HG03342 (cell line): ENCODE measurements at regions not wholly inside any gene's neighbourhood (a gene's known extent, or its start where the extent isn't known, plus 50 kb on each side); places are given as distances from the start of the nearest gene placed in this dataset.

ENCODE experiments used
- ATAC-seq: cut with Tn5 transposase; IDR thresholded peaks from one replicate; pipeline ENCODE4 v1.9.1; 2021; ENCODE audit warnings: mild to moderate bottlenecking, moderate library complexity; ENCODE audit not compliant: unreplicated experiment

DNA sequence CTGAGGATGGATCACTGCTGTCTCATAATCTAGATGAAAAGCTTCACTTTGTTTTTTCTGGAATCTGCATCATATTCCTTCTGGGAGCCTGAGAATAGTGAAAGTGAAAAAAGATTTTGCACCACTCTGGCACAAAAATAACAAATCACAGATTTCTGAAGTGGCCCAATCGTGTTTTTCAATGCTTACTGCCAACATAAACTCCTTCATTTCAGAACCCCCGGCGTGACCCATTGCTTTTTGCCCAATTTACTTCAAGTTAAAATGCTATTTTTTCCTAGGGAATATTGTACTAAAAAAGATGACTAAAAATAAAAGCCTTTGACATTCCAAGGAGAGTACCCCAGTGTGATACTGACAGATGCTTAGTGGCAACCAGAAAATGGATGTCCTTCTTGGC is 53.7 kb upstream of the ANK3 start:
- ATAC-seq = no peak

DNA sequence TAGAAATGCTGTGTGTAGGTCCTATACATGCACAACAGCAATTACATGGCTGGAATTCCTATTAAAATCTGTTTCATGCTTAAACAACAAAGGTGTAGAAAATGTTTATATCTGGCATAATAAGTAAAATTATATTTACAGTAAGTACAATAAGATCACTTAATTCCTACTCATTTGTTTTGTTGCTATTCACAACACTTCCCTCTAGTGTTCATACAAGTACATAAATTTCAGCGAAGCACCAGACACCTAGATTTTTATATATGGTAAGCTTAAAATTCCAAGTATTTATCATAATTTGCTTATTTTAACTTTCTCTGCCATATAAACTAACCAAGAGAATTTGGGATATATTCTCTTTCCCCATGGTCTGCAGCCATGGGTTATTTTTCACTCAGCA is 51.8 kb upstream of the ANK3 start:
- no peak for ATAC-seq

DNA sequence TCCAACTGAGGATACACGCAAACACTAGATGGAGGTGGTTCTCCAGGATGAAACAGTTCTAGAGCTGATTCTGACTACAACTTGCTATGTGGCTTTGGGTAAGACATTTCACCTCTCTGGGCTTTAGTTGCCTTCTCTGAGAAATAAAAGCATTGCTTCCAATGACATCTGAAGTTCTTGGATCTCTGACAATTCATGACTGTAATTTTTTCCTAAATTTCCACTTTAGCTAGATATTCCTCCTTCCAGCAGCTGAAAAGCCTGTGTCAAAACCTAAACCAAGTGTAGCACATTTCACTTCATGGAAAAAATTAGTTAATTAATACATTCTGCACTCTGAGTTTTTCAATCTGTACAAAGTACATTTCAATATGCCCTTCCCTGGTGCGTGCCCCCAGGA is 50.0 kb upstream of the ANK3 start:
- no peak for ATAC-seq
